Activated naive CD4-positive, alpha-beta T cell treated with anti-CD3 and anti-CD28 coated beads for 36 hours (primary cell): ENCODE measurements at regions not wholly inside any gene's neighbourhood (a gene's known extent, or its start where the extent isn't known, plus 50 kb on each side); places are given as distances from the start of the nearest gene placed in this dataset.

Experiments
- CTCF ChIA-PET: fragments of 350-600 bp; sonication (Branson Sonifier 250); formaldehyde crosslinking; loops from one replicate; lab custom pipeline; 2021; ENCODE audit warnings: antibody characterized with exemption; lab: Charles Lee
- DNase-seq: peaks from one replicate; pipeline ENCODE4 v3.0.0-alpha.2; 2020
- H3K27ac Mint-ChIP-seq: one replicate; pipeline ENCODE4 v1.8.0; 2021; ENCODE audit warnings: mild to moderate bottlenecking, mixed read lengths
- H3K27me3 Mint-ChIP-seq: one replicate; pipeline ENCODE4 v1.8.0; 2021; ENCODE audit warnings: low read depth, mixed read lengths
- H3K36me3 Mint-ChIP-seq: one replicate; pipeline ENCODE4 v1.8.0; 2021; ENCODE audit warnings: low read depth, mixed read lengths
- H3K4me1 Mint-ChIP-seq: one replicate; pipeline ENCODE4 v1.8.0; 2021; ENCODE audit warnings: low read depth, mixed read lengths
- H3K4me3 Mint-ChIP-seq: one replicate; pipeline ENCODE4 v1.8.0; 2021; ENCODE audit warnings: mild to moderate bottlenecking, moderate library complexity, mixed read lengths
- H3K9me3 Mint-ChIP-seq: one replicate; pipeline ENCODE4 v1.8.0; 2021; ENCODE audit warnings: mixed read lengths
- intact Hi-C: fragments of 100-400 bp; cut with micrococcal nuclease; formaldehyde crosslinking; loops from one replicate; pipeline ENCODE4 v1.15.1; 2023

DNA sequence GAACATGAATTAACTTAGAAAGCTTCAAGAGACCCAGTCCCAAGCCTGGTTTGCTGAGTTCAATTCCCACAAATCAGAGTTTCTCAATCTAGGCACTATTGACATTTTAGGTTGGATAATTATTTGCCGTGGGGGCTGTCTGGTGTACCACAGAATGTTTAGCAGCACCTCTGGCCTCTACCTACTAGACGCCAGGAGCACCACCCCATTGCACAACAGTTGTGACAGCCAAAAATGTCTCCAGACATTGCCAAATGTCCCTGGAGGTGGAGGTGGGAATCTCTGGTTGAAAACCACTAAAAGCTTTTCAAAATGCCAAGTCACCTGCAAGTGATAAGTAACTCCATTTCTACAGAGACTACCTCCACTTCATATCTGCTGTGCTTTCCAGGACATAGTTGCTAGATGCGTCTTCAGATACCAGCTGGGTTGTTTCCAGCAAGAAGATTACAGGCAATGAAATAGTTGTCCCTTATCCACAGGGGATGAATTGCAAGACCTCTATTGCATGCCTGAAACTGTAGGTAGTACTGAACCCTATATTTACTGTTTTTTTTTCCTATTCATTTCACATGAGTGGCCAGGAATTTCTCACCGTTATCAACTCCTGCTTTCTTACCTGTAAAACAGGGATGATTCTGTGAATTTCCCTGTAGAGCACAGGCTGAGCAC, 554.3 kb downstream of the ZEB2 start:
- Mint-ChIP-seq H3K27ac (no peak overlapping the region), H3K27me3 (no peaks in the 10 kb centered on the region), H3K4me1 (no peaks in the 10 kb centered on the region), H3K9me3 (no peaks in the 10 kb centered on the region), H3K4me3 (no peak overlapping the region), H3K36me3 (no peaks in the 10 kb centered on the region)
- no peak for DNase-seq
- CTCF ChIA-PET = no interaction called here
- intact Hi-C loops = no loop called here

DNA sequence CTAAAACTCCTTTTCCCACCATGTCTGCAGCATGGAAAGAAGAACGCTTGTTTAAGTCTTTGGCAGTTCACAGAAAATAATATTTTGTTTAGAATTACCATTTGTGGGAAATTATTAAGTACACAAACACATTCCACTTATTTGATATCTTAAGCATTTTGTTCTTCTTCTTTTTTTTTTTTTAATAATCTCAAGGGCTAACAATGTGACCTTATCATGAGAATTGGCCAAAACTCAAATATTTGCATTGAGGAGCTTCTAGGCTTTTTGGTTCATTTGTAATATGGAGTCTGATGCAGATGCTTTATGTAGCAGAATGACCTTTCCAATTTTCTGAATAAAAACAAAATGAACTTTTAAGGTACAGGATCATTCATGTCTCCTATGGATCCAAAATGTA, 555.0 kb downstream of the ZEB2 start:
- DNase-seq = no peak
- no peak overlapping the region for H3K27ac Mint-ChIP-seq
- CTCF ChIA-PET = interaction anchor here (0.7 kb wide), 1 partner anchor 378 kb away, joined by 4 read pairs; no protein-coding TSS in a partner anchor
- H3K4me1 Mint-ChIP-seq = no peaks in the 10 kb centered on the region
- H3K4me3 Mint-ChIP-seq = no peak overlapping the region
- H3K36me3 Mint-ChIP-seq = peaks cover 4% of the 10 kb centered on the region
- H3K27me3 Mint-ChIP-seq = no peaks in the 10 kb centered on the region
- H3K9me3 Mint-ChIP-seq = peaks cover 3% of the 10 kb centered on the region
- intact Hi-C loops = no loop called here

DNA sequence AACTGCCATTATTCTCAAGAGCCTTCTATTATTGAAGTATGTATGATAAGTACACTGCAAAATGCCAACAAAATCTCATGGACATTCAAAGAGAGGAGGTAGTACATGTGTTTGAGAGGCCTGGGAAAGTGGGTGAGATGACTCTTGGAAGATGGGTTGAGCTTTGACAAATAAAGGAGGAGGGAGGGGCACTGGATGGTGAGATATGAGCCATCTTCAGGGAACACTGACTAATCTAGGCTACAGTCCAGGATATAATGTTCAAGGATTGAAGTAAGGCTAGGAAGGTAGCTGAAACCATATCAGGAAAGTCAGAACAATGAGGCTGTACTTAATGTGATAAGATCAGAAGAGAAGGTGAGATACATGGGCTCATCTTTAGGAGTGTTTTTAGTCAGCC, 559.7 kb downstream of the ZEB2 start:
- peaks cover 4% of the 10 kb centered on the region for H3K36me3 Mint-ChIP-seq
- CTCF ChIA-PET = no interaction called here
- intact Hi-C loops = no loop called here
- no peak for DNase-seq
- H3K9me3 Mint-ChIP-seq = peaks cover 3% of the 10 kb centered on the region
- no peaks in the 10 kb centered on the region for H3K4me1 Mint-ChIP-seq
- no peak overlapping the region for H3K4me3 Mint-ChIP-seq
- H3K27ac Mint-ChIP-seq = no peak overlapping the region
- H3K27me3 Mint-ChIP-seq = no peaks in the 10 kb centered on the region

DNA sequence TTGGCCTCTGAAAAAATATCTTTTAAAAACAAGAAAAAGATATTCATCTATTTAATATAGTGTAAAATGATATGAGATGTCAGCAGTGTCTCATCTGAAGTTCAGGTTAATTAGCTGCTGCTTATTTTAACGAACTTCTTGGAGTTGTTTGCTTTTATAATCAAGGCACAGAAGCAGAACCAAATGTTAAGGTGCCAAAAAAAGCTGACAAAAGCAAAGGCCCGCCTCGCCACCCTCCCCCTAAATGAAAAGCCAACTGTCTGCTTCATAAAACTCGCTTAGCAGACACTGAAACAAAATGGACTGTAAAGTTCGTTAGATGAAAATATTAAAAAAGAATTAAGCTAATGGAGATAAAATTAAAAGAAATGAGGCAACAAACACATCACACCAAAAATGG, 562.6 kb downstream of the ZEB2 start:
- CTCF ChIA-PET = no interaction called here
- no peaks in the 10 kb centered on the region for H3K27me3 Mint-ChIP-seq
- no peak for DNase-seq
- H3K4me3 Mint-ChIP-seq = no peak overlapping the region
- intact Hi-C loops = no loop called here
- H3K36me3 Mint-ChIP-seq = peaks cover 4% of the 10 kb centered on the region
- peaks cover 3% of the 10 kb centered on the region for H3K9me3 Mint-ChIP-seq
- H3K4me1 Mint-ChIP-seq = no peaks in the 10 kb centered on the region
- no peak overlapping the region for H3K27ac Mint-ChIP-seq

DNA sequence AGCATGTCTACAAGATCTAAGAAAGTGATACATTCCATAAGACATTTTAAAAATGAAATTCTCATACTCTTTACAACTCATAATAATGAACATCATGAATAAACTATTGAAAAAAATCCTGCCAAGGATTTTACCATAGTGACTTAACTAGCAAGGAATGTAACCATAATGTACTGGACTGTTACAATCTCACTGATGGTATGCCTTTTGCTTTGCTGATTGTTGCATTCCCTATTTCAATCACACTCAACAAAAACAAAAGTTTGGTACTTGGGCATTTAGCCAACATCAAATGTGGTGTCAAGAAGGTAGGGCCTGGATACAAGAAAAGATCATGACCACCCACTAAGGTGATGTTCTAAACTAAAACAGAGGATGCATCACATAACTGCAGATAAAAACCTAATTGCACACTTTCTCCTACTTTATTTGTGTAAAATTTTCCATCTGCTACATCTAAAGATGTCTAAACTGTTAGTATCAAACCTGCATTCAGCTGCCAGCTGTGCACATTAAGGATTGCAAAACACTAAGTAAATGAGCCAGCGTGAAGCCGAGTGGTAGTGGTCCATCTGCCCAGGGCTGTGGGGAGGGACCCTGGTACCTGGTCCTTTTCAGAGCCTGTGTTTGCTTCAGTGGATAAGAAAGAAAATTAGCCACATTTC, 564.4 kb downstream of the ZEB2 start:
- no peak for DNase-seq

DNA sequence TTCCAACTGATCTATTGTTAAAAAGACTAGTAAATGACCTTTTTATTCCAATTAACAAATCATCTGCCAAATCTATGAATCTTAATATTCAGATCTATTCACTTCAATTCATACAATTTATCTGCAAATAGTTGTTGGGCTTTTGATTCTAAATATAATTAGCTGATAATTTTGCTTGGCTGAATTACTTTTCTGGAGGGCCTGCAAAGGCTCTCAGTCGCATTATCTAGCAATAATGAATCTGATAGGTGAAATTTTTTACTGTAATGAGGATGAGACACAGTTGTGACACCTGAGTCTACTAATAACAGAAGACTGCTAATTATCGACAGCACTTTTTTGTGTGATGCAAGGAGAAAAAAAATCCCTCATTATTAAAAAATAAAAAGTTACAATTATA, 565.1 kb downstream of the ZEB2 start:
- CTCF ChIA-PET = interaction anchor here (0.7 kb wide), 1 partner anchor 193 kb away, joined by 3 read pairs; no protein-coding TSS in a partner anchor
- no peaks in the 10 kb centered on the region for H3K4me1 Mint-ChIP-seq

More for the DNA sequence above, 564.4 kb downstream of the ZEB2 start:
- Mint-ChIP-seq H3K4me1 (no peaks in the 10 kb centered on the region), H3K36me3 (peaks cover 4% of the 10 kb centered on the region), H3K27ac (no peak overlapping the region), H3K4me3 (no peak overlapping the region), H3K27me3 (no peaks in the 10 kb centered on the region), H3K9me3 (peaks cover 3% of the 10 kb centered on the region)
- intact Hi-C loops = no loop called here
- CTCF ChIA-PET = no interaction called here

DNA sequence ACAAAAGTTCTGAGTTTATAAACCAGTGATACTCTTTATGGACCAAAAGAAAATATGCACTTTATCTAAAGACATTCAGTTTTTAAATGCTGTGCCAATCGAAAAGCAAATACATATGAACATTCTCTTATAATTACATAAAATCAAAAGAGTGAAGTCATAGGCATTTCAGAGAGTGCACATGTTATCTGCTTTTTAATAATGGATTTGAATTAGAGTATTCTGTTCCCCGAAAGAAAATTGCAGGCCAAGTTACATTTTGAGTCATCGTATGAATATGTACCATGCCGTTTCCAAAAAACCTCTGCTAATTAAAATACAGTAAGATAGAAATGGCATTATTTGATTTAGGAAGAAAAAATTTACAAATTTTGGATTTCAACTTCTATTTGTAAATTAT, 565.7 kb downstream of the ZEB2 start:
- H3K27me3 Mint-ChIP-seq = no peaks in the 10 kb centered on the region
- H3K4me3 Mint-ChIP-seq = no peak overlapping the region
- CTCF ChIA-PET = no interaction called here
- no peaks in the 10 kb centered on the region for H3K4me1 Mint-ChIP-seq
- H3K9me3 Mint-ChIP-seq = no peaks in the 10 kb centered on the region
- H3K27ac Mint-ChIP-seq = no peak overlapping the region
- intact Hi-C loops = no loop called here
- H3K36me3 Mint-ChIP-seq = peaks cover 1% of the 10 kb centered on the region
- no peak for DNase-seq

More for the DNA sequence above, 565.1 kb downstream of the ZEB2 start:
- DNase-seq = no peak
- no peaks in the 10 kb centered on the region for H3K27me3 Mint-ChIP-seq
- no peak overlapping the region for H3K27ac Mint-ChIP-seq
- no peaks in the 10 kb centered on the region for H3K9me3 Mint-ChIP-seq
- intact Hi-C loops = no loop called here
- no peak overlapping the region for H3K4me3 Mint-ChIP-seq
- peaks cover 1% of the 10 kb centered on the region for H3K36me3 Mint-ChIP-seq

DNA sequence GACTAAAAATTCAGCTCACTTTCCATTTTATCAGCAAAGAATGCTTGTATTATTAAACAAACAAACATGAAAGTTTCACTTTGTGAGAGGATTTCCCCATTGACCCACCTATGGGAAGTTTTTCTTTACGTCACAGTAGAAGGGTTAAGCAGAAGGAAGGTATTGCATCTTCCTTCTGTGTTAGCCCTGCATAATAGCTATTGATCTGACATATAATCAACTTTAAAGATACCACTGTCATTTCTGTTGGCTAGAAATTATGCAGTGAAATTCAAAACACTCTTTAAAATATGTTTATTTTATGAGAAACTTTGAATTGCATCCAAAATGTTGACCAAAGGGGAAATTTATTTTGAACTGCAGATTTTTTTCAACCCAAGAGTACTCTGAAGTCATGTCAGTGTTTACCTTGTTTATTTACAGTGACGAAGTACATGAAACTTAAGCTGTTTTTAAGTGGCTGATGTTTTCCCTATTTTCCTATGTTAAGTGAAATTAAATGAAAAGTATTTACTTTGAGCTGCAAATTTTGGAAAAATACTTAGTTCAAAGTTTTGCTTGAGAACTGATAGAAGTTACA, 566.4 kb downstream of the ZEB2 start:
- Mint-ChIP-seq H3K36me3 (peaks cover 1% of the 10 kb centered on the region), H3K4me3 (no peak overlapping the region), H3K27ac (no peak overlapping the region), H3K4me1 (no peaks in the 10 kb centered on the region), H3K27me3 (no peaks in the 10 kb centered on the region), H3K9me3 (no peaks in the 10 kb centered on the region)
- intact Hi-C loops = no loop called here
- no peak for DNase-seq
- CTCF ChIA-PET = no interaction called here

DNA sequence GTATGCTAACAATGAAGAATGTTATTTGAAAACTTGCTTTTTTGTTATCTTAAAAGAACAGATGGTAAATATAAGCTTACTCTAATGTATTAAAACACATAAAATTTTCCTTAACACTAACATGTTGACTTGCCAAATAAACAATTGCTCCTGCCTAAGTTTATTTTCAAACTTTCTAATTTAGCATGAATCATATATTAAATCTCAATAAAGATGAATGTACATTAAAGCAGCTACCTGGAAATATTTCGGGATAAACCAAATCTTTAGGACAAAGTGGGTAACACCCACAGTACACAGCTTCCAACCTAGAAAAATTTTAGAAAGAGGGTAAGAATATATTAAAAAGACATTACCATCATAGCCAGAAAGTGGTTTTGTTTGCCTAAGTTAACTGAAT, 567.4 kb downstream of the ZEB2 start:
- no peaks in the 10 kb centered on the region for H3K27me3 Mint-ChIP-seq
- DNase-seq = no peak
- H3K27ac Mint-ChIP-seq = no peak overlapping the region
- CTCF ChIA-PET = no interaction called here
- H3K36me3 Mint-ChIP-seq = peaks cover 1% of the 10 kb centered on the region
- intact Hi-C loops = no loop called here
- no peaks in the 10 kb centered on the region for H3K4me1 Mint-ChIP-seq
- H3K4me3 Mint-ChIP-seq = no peak overlapping the region
- no peaks in the 10 kb centered on the region for H3K9me3 Mint-ChIP-seq

DNA sequence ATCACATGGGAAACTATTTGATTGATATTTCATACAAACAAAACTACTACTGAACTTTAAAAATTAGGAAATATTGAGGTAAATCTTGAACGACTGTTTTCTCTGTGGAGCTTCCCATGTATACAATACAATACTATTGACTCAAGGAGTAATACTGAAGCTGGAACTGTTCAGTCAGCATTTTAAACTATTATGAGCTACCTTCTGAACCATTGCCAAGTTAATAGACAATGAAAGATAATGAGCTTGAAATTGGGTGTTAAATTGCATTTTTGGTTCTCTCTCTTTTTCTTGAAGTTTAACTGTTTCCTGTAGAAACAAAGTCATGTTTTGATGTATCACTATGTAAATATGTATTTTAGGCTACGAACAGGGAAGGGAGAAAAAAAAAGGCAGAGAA, 569.2 kb downstream of the ZEB2 start:
- Mint-ChIP-seq H3K4me3 (no peak overlapping the region), H3K27ac (no peak overlapping the region), H3K4me1 (no peaks in the 10 kb centered on the region), H3K27me3 (no peaks in the 10 kb centered on the region), H3K9me3 (no peaks in the 10 kb centered on the region), H3K36me3 (peaks cover 1% of the 10 kb centered on the region)
- CTCF ChIA-PET = no interaction called here
- intact Hi-C loops = no loop called here
- no peak for DNase-seq

DNA sequence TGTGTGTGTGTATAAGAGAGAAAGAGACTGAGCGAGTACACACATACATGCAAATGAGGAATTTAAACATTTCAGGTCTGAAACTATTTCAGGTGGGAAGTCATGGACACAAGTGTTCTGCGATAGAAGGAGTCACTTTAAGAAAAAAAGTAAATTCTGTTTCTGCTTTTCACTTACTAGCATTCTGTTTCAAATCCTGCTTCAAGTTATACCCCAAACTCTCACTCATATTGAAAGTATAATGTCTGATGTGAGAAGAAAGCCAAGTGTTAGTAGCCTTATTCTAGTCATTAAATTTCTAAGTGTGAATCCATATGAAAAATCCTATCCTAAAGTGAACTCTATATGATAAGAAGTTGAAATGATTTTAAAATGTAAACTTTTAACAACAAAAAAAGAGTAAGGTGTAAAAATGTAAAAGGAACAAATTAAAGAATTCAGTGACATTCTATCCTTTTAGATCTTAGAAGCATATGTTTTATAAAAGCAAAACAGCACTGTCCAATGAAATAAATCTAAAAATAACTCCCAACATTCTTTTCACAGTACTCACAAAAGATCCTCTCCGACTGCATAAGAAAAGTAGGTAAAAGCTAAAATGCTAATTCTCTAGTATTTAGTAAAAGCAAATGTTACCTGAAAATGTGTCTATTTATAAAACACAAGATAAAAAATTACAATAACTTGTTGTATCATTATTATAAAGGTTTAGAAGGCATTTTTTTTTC, 570.6 kb downstream of the ZEB2 start:
- H3K9me3 Mint-ChIP-seq = no peaks in the 10 kb centered on the region
- intact Hi-C loops = no loop called here
- CTCF ChIA-PET = no interaction called here
- no peak for DNase-seq
- H3K36me3 Mint-ChIP-seq = peaks cover 5% of the 10 kb centered on the region
- H3K27me3 Mint-ChIP-seq = no peaks in the 10 kb centered on the region
- no peak overlapping the region for H3K27ac Mint-ChIP-seq
- H3K4me3 Mint-ChIP-seq = no peak overlapping the region
- H3K4me1 Mint-ChIP-seq = no peaks in the 10 kb centered on the region

DNA sequence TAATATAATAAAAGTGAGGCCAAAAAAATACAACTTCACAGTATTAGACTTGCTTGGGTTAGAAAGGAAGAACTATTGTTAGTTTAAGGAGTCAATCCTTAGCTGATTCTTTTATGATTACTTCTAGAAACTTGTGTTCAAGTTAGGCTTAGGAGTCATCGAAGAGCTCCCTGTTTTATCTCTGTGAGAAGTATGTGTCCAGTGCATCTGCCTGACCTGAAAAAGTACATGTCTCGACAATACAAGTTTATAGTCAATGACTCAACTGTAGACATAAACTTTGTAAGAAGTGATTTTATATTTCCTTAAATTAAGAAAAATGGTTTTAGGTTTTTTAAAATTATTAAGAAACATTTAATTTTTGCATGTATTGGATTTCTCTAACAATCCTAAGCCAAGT, 571.2 kb downstream of the ZEB2 start:
- Mint-ChIP-seq H3K27me3 (no peaks in the 10 kb centered on the region), H3K36me3 (peaks cover 5% of the 10 kb centered on the region), H3K27ac (no peak overlapping the region), H3K4me1 (no peaks in the 10 kb centered on the region), H3K9me3 (no peaks in the 10 kb centered on the region), H3K4me3 (no peak overlapping the region)
- CTCF ChIA-PET = no interaction called here
- DNase-seq = no peak
- intact Hi-C loops = no loop called here
